ENCODE measurements at regions not wholly inside any gene's neighbourhood (a gene's known extent, or its start where the extent isn't known, plus 50 kb on each side); places are given as distances from the start of the nearest gene placed in this dataset.
A peak's percentile ranks its signal among the peaks of the same experiment; 100 is the strongest.

GRCh38 chr7:18369011-18369410 is 126.5 kb upstream of the HDAC9 start:
- ATAC-seq (no peak), FAIRE-seq (no peak), DNase-seq (ENCODE audit: low read depth in 1 of 2, low spot score in 1 of 2) (no peak)
- H3K4me1 ChIP-seq, result no peaks in the 10 kb centered on the region
- no peaks in the 10 kb centered on the region for H3K9me3 ChIP-seq
- CTCF ChIA-PET, result no interaction called here
- H3K4me3 ChIP-seq, result no peak overlapping the region
- POLR2A ChIA-PET, result no interaction called here
- WGBS (ENCODE audit: missing lambda C conversion rate), result 4% methylated on average over 1 of the region's 1 CpG
- TF ChIP-seq SREBF2 (IDR thresholded peaks at IDR 0.05), result no peak
- TF ChIP-seq HOXB5 (CRISPR knock-in tag; IDR thresholded peaks at IDR 0.05), result no peak
- TF ChIP-seq PHF8 (IDR thresholded peaks at IDR 0.05; ENCODE audit: borderline replicate concordance, low read depth), result no peak
- no peak for TF ChIP-seq RNF2 (IDR thresholded peaks at IDR 0.05; ENCODE audit: borderline replicate concordance, low read depth)
- TF ChIP-seq RARB (CRISPR knock-in tag; IDR thresholded peaks at IDR 0.05), result no peak
- no peak for TF ChIP-seq ZNF302 (CRISPR knock-in tag; IDR thresholded peaks at IDR 0.05)
- TF ChIP-seq RCOR1 (IDR thresholded peaks at IDR 0.05; ENCODE audit: low read depth, low read length), result no peak
- TF ChIP-seq MAFK (IDR thresholded peaks at IDR 0.05; ENCODE audit: partially characterized antibody), result no peak
- no peak for TF ChIP-seq EP300 (IDR thresholded peaks at IDR 0.05)
- TF ChIP-seq ELK1 (IDR thresholded peaks at IDR 0.05; ENCODE audit: low read depth, low read length), result no peak
- no peak for TF ChIP-seq FOSB (CRISPR knock-in tag; IDR thresholded peaks at IDR 0.05)
- TF ChIP-seq SMC3 (IDR thresholded peaks at IDR 0.05), result no peak
- TF ChIP-seq NR3C1 (IDR thresholded peaks at IDR 0.05), result no peak
- TF ChIP-seq NFE2L2 (conservative IDR thresholded peaks at IDR 0.05; ENCODE audit: low read length), result no peak
- TF ChIP-seq CBX8 (IDR thresholded peaks at IDR 0.05), result no peak
- no peak for TF ChIP-seq FOSL2 (IDR thresholded peaks at IDR 0.05)
- no peak for TF ChIP-seq FOSL2 (CRISPR knock-in tag; IDR thresholded peaks at IDR 0.05)
- no peak for TF ChIP-seq JUN (IDR thresholded peaks at IDR 0.05)
- TF ChIP-seq, protein P1, sequence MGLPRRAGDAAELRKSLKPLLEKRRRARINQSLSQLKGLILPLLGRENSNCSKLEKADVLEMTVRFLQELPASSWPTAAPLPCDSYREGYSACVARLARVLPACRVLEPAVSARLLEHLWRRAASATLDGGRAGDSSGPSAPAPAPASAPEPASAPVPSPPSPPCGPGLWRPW (IDR thresholded peaks at IDR 0.05), result no peak
- no peak for TF ChIP-seq KDM5A (IDR thresholded peaks at IDR 0.05)
- no peak overlapping the region for H3K4me2 ChIP-seq
- no peak overlapping the region for H3K27ac ChIP-seq

DNA sequence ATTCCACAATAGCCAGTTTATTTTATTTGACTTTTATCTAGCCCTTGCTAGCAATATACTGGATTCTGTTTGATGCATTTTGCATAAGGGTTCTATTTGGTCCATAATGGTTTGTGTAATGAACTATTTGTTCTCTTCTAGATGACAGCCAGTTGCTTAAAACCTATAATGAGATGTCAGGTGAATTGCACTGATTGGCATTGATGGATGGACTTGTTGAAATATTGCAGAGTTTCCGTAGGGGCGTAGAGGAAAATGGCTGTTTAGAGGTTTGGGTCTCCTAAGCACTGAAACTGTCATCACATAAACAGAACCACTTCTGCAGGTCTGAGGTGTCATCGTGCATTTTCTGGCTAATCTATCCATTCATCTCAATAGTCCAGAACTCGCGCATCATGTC is 124.9 kb upstream of the HDAC9 start:
- FAIRE-seq (no peak), ATAC-seq (no peak), DNase-seq (ENCODE audit: low read depth in 1 of 2, low spot score in 1 of 2) (no peak)
- no peaks in the 10 kb centered on the region for H3K4me1 ChIP-seq
- TF ChIP-seq BHLHE40 (IDR thresholded peaks at IDR 0.05; ENCODE audit: low read depth, low read length) (no peak), RNF2 (IDR thresholded peaks at IDR 0.05; ENCODE audit: borderline replicate concordance, low read depth) (no peak), SREBF2 (IDR thresholded peaks at IDR 0.05) (no peak), KDM5A (IDR thresholded peaks at IDR 0.05) (no peak), POLR2A (IDR thresholded peaks at IDR 0.05; ENCODE audit: low read length) (no peak), PBX3 (IDR thresholded peaks at IDR 0.05) (no peak), HOXB13 (CRISPR knock-in tag; IDR thresholded peaks at IDR 0.05; ENCODE audit: low read depth) (no peak), FOSL2 (IDR thresholded peaks at IDR 0.05) (no peak), FOSL2 (CRISPR knock-in tag; IDR thresholded peaks at IDR 0.05) (no peak)
- TF ChIP-seq, protein P1 (IDR thresholded peaks at IDR 0.05), result no peak
- H3K4me2 ChIP-seq, result no peak overlapping the region
- ChIA-PET POLR2A (no interaction called here), CTCF (no interaction called here)
- H3K9me3 ChIP-seq, result no peaks in the 10 kb centered on the region
- H3K27ac ChIP-seq, result no peak overlapping the region
- 69% methylated on average over 5 of the region's 5 CpGs for WGBS (ENCODE audit: missing lambda C conversion rate)
- no peak overlapping the region for H3K4me3 ChIP-seq

GRCh38 chr7:18378989-18379605 is 116.5 kb upstream of the HDAC9 start:
- POLR2A ChIA-PET, result no interaction called here
- DNase-seq (ENCODE audit: low read depth in 1 of 2, low spot score in 1 of 2) (no peak), ATAC-seq (no peak), FAIRE-seq (peak; percentile 32)
- H3K4me1 ChIP-seq, result no peaks in the 10 kb centered on the region
- H3K27ac ChIP-seq, result no peak overlapping the region
- H3K4me3 ChIP-seq, result no peak overlapping the region
- CTCF ChIA-PET, result interaction anchor here (0.6 kb wide), 1 partner anchor 20 kb away, joined by 3 read pairs; no protein-coding TSS in a partner anchor
- no peak overlapping the region for H3K4me2 ChIP-seq
- WGBS (ENCODE audit: missing lambda C conversion rate), result 64% methylated on average over 2 of the region's 2 CpGs
- H3K9me3 ChIP-seq, result no peaks in the 10 kb centered on the region
- TF ChIP-seq, protein P2, sequence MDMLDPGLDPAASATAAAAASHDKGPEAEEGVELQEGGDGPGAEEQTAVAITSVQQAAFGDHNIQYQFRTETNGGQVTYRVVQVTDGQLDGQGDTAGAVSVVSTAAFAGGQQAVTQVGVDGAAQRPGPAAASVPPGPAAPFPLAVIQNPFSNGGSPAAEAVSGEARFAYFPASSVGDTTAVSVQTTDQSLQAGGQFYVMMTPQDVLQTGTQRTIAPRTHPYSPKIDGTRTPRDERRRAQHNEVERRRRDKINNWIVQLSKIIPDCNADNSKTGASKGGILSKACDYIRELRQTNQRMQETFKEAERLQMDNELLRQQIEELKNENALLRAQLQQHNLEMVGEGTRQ (IDR thresholded peaks at IDR 0.05), result no peak
- TF ChIP-seq RAD21 (conservative IDR thresholded peaks at IDR 0.05 in 1 of 2, IDR thresholded peaks at IDR 0.05 in 1 of 2), result no peak
- no peak for TF ChIP-seq CTCF (IDR thresholded peaks at IDR 0.05)
- no peak for TF ChIP-seq HOXB5 (CRISPR knock-in tag; IDR thresholded peaks at IDR 0.05)
- TF ChIP-seq EHF (CRISPR knock-in tag; IDR thresholded peaks at IDR 0.05), result no peak
- no peak for TF ChIP-seq JUNB (IDR thresholded peaks at IDR 0.05)
- no peak for TF ChIP-seq ZFP36 (IDR thresholded peaks at IDR 0.05; ENCODE audit: borderline replicate concordance, partially characterized antibody)
- TF ChIP-seq RARB (CRISPR knock-in tag; IDR thresholded peaks at IDR 0.05), result no peak
- no peak for TF ChIP-seq RCOR1 (IDR thresholded peaks at IDR 0.05; ENCODE audit: low read depth, low read length)
- no peak for TF ChIP-seq NFE2L2 (conservative IDR thresholded peaks at IDR 0.05; ENCODE audit: low read length)
- no peak for TF ChIP-seq RFX5 (IDR thresholded peaks at IDR 0.05)
- TF ChIP-seq KDM1A (IDR thresholded peaks at IDR 0.05; ENCODE audit: low read depth), result no peak
